Activated T-helper 1 cell treated with anti-CD3 and anti-CD28 coated beads, Interleukin-12 subunit alpha, Interleukin-12 subunit beta, Interleukin-2, Interleukin-4 antibody, amounts not matched to agents 30 ng/mL and 10 ng/mL and 1 ng/mL, durations not matched to agents 14 hours and 24 hours and 36 hours (primary cell): ENCODE measurements at regions not wholly inside any gene's neighbourhood (a gene's known extent, or its start where the extent isn't known, plus 50 kb on each side); places are given as distances from the start of the nearest gene placed in this dataset.

ENCODE experiments used
- DNase-seq: peaks from one replicate; pipeline ENCODE4 v3.0.0; 2021; ENCODE audit warnings: low spot score
- H3K27ac Mint-ChIP-seq: one replicate; pipeline ENCODE4 v1.8.0; 2021; ENCODE audit warnings: mild to moderate bottlenecking, mixed read lengths
- H3K27me3 Mint-ChIP-seq: one replicate; pipeline ENCODE4 v1.8.0; 2022; ENCODE audit warnings: mild to moderate bottlenecking, moderate library complexity, mixed read lengths; ENCODE audit not compliant: insufficient read depth
- H3K36me3 Mint-ChIP-seq: one replicate; pipeline ENCODE4 v1.8.0; 2021; ENCODE audit warnings: low read depth, mixed read lengths
- H3K4me1 Mint-ChIP-seq: one replicate; pipeline ENCODE4 v1.8.0; 2021; ENCODE audit warnings: low read depth, mixed read lengths
- H3K4me3 Mint-ChIP-seq: one replicate; pipeline ENCODE4 v1.8.0; 2021; ENCODE audit warnings: mild to moderate bottlenecking, moderate library complexity, mixed read lengths
- H3K9me3 Mint-ChIP-seq: one replicate; pipeline ENCODE4 v1.8.0; 2021; ENCODE audit warnings: mixed read lengths
- intact Hi-C: fragments of 100-400 bp; cut with micrococcal nuclease; formaldehyde crosslinking; loops from one replicate; pipeline ENCODE4 v1.15.1; 2024

DNA sequence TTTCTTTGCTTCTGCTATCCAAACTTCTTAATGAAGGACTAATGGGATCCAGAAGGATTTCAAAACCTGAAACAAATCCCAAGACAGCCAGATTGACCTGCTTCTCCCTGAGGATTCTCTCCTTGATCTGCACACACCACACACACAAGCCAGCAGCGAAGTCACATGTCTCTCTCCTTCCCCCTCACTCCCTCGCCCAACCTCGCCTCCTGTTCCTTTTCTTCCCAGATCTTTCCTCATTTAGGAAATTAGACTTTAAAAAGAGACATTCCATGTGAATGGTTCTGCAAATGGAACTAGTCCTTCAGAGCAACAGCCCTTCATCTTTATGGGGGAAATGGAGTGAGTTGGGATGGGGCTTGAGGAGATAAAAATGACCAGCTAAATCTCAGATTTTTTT is 639.1 kb upstream of the SETBP1 start:
- H3K4me3 Mint-ChIP-seq: no peak overlapping the region

GRCh38 chr18:44041961-44042360 is 638.7 kb upstream of the SETBP1 start:
- Mint-ChIP-seq H3K4me3 (no peak overlapping the region), H3K4me1 (no peaks in the 10 kb centered on the region), H3K27ac (no peak overlapping the region), H3K27me3 (no peaks in the 10 kb centered on the region), H3K9me3 (no peaks in the 10 kb centered on the region), H3K36me3 (no peaks in the 10 kb centered on the region)
- DNase-seq: no peak
- intact Hi-C loops: no loop called here

More for the DNA sequence above, 639.1 kb upstream of the SETBP1 start:
- Mint-ChIP-seq H3K27ac (no peak overlapping the region), H3K36me3 (no peaks in the 10 kb centered on the region), H3K9me3 (no peaks in the 10 kb centered on the region), H3K27me3 (no peaks in the 10 kb centered on the region), H3K4me1 (no peaks in the 10 kb centered on the region)
- DNase-seq: no peak
- intact Hi-C loops: no loop called here

GRCh38 chr18:44046376-44046975 is 634.2 kb upstream of the SETBP1 start:
- no peak for DNase-seq
- no peaks in the 10 kb centered on the region for H3K27me3 Mint-ChIP-seq
- H3K9me3 Mint-ChIP-seq: no peaks in the 10 kb centered on the region
- H3K27ac Mint-ChIP-seq: no peak overlapping the region
- intact Hi-C loops: no loop called here
- no peaks in the 10 kb centered on the region for H3K4me1 Mint-ChIP-seq
- H3K36me3 Mint-ChIP-seq: no peaks in the 10 kb centered on the region
- no peak overlapping the region for H3K4me3 Mint-ChIP-seq

GRCh38 chr18:44047585-44047984 is 633.1 kb upstream of the SETBP1 start:
- Mint-ChIP-seq H3K27me3 (no peaks in the 10 kb centered on the region), H3K4me3 (no peak overlapping the region), H3K36me3 (no peaks in the 10 kb centered on the region), H3K27ac (no peak overlapping the region), H3K9me3 (no peaks in the 10 kb centered on the region), H3K4me1 (no peaks in the 10 kb centered on the region)
- no peak for DNase-seq
- intact Hi-C loops: no loop called here

- Mint-ChIP-seq H3K36me3 (no peaks in the 10 kb centered on the region), H3K27me3 (no peaks in the 10 kb centered on the region), H3K4me3 (no peak overlapping the region), H3K4me1 (no peaks in the 10 kb centered on the region), H3K9me3 (no peaks in the 10 kb centered on the region), H3K27ac (no peak overlapping the region)
- no peak for DNase-seq
- intact Hi-C loops: no loop called here
Observed at GRCh38 chr18:44048435-44048834, 632.3 kb upstream of the SETBP1 start.

- Mint-ChIP-seq H3K27ac (no peak overlapping the region), H3K9me3 (no peaks in the 10 kb centered on the region), H3K27me3 (no peaks in the 10 kb centered on the region), H3K4me3 (no peak overlapping the region), H3K36me3 (no peaks in the 10 kb centered on the region), H3K4me1 (no peaks in the 10 kb centered on the region)
- DNase-seq: no peak
- intact Hi-C loops: no loop called here
Observed at GRCh38 chr18:44048846-44049245, 631.8 kb upstream of the SETBP1 start.

DNA sequence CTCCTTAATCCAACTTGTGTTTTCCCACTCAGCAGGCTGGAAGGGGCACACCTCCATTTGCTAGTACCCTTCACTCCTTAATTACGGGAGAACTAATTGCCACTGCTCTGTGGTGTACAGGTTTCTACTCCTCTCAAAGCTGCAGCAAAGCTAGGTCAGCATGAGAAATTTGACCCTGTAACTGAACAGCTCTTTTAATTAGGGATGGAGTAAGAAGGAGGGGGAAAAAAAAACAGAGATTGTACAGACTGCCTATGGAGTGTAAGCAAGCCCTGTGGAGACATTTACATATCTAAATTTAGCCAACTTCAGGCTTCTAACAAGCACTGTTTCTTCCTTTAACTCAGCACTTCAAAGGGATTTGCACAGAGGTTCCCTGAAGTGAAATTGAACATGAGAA is 629.7 kb upstream of the SETBP1 start:
- intact Hi-C loops: no loop called here
- H3K27me3 Mint-ChIP-seq: no peaks in the 10 kb centered on the region
- DNase-seq: no peak
- H3K36me3 Mint-ChIP-seq: no peaks in the 10 kb centered on the region
- no peaks in the 10 kb centered on the region for H3K4me1 Mint-ChIP-seq
- no peak overlapping the region for H3K4me3 Mint-ChIP-seq
- H3K27ac Mint-ChIP-seq: no peak overlapping the region
- no peaks in the 10 kb centered on the region for H3K9me3 Mint-ChIP-seq

DNA sequence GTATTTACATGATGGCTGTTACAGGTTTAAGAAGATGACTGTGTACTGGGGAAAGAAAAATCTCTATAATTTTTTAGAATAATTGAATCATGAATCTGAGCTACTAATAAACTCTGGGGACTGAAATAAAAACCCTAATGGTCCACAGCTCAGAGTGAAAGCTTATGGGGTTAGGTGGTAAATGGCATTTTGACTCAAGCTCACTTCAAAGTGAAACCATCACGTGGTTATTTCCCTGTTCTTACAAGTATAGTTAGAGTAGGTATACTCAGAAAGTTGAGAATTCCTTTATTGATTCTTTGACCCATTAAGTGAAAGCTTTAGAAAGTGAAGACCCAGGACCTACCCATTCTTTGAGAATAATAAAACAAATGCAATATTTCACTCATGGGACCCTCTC is 626.2 kb upstream of the SETBP1 start:
- H3K36me3 Mint-ChIP-seq: no peaks in the 10 kb centered on the region
- no peak overlapping the region for H3K4me3 Mint-ChIP-seq
- H3K27ac Mint-ChIP-seq: no peak overlapping the region
- H3K9me3 Mint-ChIP-seq: peaks cover 5% of the 10 kb centered on the region
- H3K27me3 Mint-ChIP-seq: no peaks in the 10 kb centered on the region
- intact Hi-C loops: no loop called here
- DNase-seq: no peak
- no peaks in the 10 kb centered on the region for H3K4me1 Mint-ChIP-seq

DNA sequence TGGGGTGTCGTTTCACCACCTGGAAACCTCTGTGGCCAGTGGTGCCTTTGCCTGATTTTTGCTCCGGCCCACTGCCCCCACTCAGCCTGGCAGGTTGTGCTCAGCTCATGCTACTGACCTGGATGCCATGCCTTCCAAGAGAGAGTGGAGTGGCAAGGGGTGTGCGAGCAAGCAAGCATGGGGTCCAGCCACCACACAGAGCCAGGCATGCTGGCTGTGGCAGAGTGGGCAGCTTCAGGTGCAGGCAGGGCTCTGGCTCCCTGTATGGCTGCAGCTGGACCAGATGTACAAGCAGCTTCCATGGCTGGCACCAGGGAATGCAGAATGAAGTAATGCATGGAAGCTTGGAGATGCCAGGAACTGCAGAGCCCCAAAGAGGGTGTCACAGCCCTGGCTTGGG is 620.5 kb upstream of the SETBP1 start:
- H3K36me3 Mint-ChIP-seq: no peaks in the 10 kb centered on the region
- H3K9me3 Mint-ChIP-seq: peaks cover 5% of the 10 kb centered on the region
- no peaks in the 10 kb centered on the region for H3K4me1 Mint-ChIP-seq
- no peak overlapping the region for H3K4me3 Mint-ChIP-seq
- H3K27me3 Mint-ChIP-seq: no peaks in the 10 kb centered on the region
- no peak for DNase-seq
- no peak overlapping the region for H3K27ac Mint-ChIP-seq
- intact Hi-C loops: no loop called here

GRCh38 chr18:44061438-44061837 is 619.2 kb upstream of the SETBP1 start:
- Mint-ChIP-seq H3K9me3 (peaks cover 5% of the 10 kb centered on the region), H3K27me3 (no peaks in the 10 kb centered on the region), H3K27ac (no peak overlapping the region), H3K36me3 (no peaks in the 10 kb centered on the region), H3K4me1 (no peaks in the 10 kb centered on the region), H3K4me3 (no peak overlapping the region)
- DNase-seq: no peak
- intact Hi-C loops: no loop called here

GRCh38 chr18:44062345-44062744 is 618.3 kb upstream of the SETBP1 start:
- Mint-ChIP-seq H3K4me1 (no peaks in the 10 kb centered on the region), H3K4me3 (no peak overlapping the region), H3K36me3 (no peaks in the 10 kb centered on the region), H3K27ac (no peak overlapping the region), H3K9me3 (peaks cover 5% of the 10 kb centered on the region), H3K27me3 (no peaks in the 10 kb centered on the region)
- no peak for DNase-seq
- intact Hi-C loops: no loop called here

DNA sequence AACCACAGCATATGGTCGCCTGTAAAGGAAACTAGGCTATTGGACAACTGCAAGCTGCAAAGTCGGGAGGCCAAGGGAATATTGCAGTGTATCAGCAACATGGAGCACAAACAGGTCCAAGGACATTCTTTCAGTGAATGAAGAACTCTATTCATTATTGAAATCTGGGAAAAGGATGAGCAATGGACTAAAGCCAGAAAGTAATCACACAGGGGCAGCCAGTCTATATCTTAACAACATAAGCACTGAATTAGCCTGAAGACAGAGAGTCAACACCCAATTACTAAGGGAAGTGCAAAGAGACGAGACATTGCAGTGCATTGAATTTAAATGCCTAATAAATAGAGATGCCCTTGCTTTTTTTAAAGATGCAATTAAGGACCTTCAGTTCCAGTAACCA is 615.5 kb upstream of the SETBP1 start:
- Mint-ChIP-seq H3K36me3 (no peaks in the 10 kb centered on the region), H3K9me3 (no peaks in the 10 kb centered on the region), H3K27ac (no peak overlapping the region), H3K4me3 (no peak overlapping the region), H3K4me1 (no peaks in the 10 kb centered on the region), H3K27me3 (no peaks in the 10 kb centered on the region)
- intact Hi-C loops: no loop called here
- DNase-seq: no peak

DNA sequence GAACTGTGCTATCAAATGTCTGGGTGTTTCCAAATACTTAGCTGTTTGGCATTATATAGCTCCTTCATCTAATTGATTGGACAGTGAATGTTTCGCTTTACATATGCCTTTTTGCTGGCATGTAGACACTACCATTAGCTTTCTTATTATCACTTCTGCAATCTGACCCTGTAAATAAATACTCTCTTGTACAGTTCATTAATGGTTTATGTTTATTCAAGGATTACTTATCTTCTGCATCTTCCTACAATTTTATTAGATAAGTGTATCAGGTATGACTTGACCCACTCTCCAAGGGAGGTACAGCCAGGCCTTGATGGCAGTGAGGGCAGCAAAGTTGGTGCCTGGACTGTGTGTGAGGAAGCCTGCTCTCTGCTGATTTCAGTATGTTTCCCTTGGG is 614.1 kb upstream of the SETBP1 start:
- DNase-seq: no peak

GRCh38 chr18:44067186-44067585 is 613.5 kb upstream of the SETBP1 start:
- no peak overlapping the region for H3K4me3 Mint-ChIP-seq
- intact Hi-C loops: no loop called here

More for the DNA sequence above, 614.1 kb upstream of the SETBP1 start:
- Mint-ChIP-seq H3K4me1 (no peaks in the 10 kb centered on the region), H3K27ac (no peak overlapping the region), H3K36me3 (no peaks in the 10 kb centered on the region), H3K27me3 (no peaks in the 10 kb centered on the region), H3K4me3 (no peak overlapping the region), H3K9me3 (no peaks in the 10 kb centered on the region)
- intact Hi-C loops: no loop called here

More at GRCh38 chr18:44067186-44067585, 613.5 kb upstream of the SETBP1 start:
- H3K36me3 Mint-ChIP-seq: no peaks in the 10 kb centered on the region
- no peaks in the 10 kb centered on the region for H3K9me3 Mint-ChIP-seq
- no peak overlapping the region for H3K27ac Mint-ChIP-seq
- H3K4me1 Mint-ChIP-seq: no peaks in the 10 kb centered on the region
- H3K27me3 Mint-ChIP-seq: no peaks in the 10 kb centered on the region
- DNase-seq: no peak
